Osteocyte (in vitro differentiated cells): ENCODE measurements at regions not wholly inside any gene's neighbourhood (a gene's known extent, or its start where the extent isn't known, plus 50 kb on each side); places are given as distances from the start of the nearest gene placed in this dataset.
A peak's percentile ranks its signal among the peaks of the same experiment; 100 is the strongest.

ENCODE experiments used
- DNase-seq: peaks from one replicate; pipeline ENCODE4 v3.0.0; 2021; ENCODE audit warnings: mixed read lengths; ENCODE audit not compliant: unreplicated experiment; ENCODE audit errors: extremely low spot score
- H3K27ac Mint-ChIP-seq: one replicate; pipeline ENCODE4 v1.8.0; 2021; ENCODE audit warnings: mild to moderate bottlenecking, mixed read lengths; ENCODE audit not compliant: unreplicated experiment
- H3K27me3 Mint-ChIP-seq: one replicate; pipeline ENCODE4 v1.8.0; 2021; ENCODE audit warnings: mixed read lengths; ENCODE audit not compliant: unreplicated experiment
- H3K36me3 Mint-ChIP-seq: one replicate; pipeline ENCODE4 v1.8.0; 2021; ENCODE audit warnings: mixed read lengths; ENCODE audit not compliant: unreplicated experiment
- H3K4me1 Mint-ChIP-seq: one replicate; pipeline ENCODE4 v1.8.0; 2021; ENCODE audit warnings: mixed read lengths; ENCODE audit not compliant: unreplicated experiment
- H3K4me3 Mint-ChIP-seq: one replicate; pipeline ENCODE4 v1.8.0; 2021; ENCODE audit warnings: mild to moderate bottlenecking, moderate library complexity, mixed read lengths; ENCODE audit not compliant: unreplicated experiment
- H3K9me3 Mint-ChIP-seq: one replicate; pipeline ENCODE4 v1.8.0; 2021; ENCODE audit warnings: mixed read lengths; ENCODE audit not compliant: unreplicated experiment
- CTCF ChIP-seq: fragments of 200-600 bp; sonication (generic); IDR thresholded peaks from 2 replicates; pipeline ENCODE4 v1.5.0; 2021; ENCODE audit warnings: antibody characterized with exemption, mild to moderate bottlenecking, moderate library complexity

GRCh38 chr1:55416164-55416842 is 201.1 kb upstream of the USP24 start:
- no peak for TF ChIP-seq CTCF
- Mint-ChIP-seq H3K36me3 (peaks cover 6% of the 10 kb centered on the region), H3K4me1 (peaks cover 29% of the 10 kb centered on the region), H3K9me3 (peaks cover 23% of the 10 kb centered on the region), H3K27ac (no peak overlapping the region), H3K4me3 (no peak overlapping the region), H3K27me3 (no peaks in the 10 kb centered on the region)
- DNase-seq, result no peak

GRCh38 chr1:55413286-55413685 is 198.1 kb upstream of the USP24 start:
- peak overlapping the region; percentile 33 for H3K27ac Mint-ChIP-seq
- no peaks in the 10 kb centered on the region for H3K27me3 Mint-ChIP-seq
- DNase-seq, result no peak
- peaks cover 6% of the 10 kb centered on the region for H3K36me3 Mint-ChIP-seq
- TF ChIP-seq CTCF, result no peak
- H3K4me3 Mint-ChIP-seq, result no peak overlapping the region
- peaks cover 23% of the 10 kb centered on the region for H3K9me3 Mint-ChIP-seq
- peaks cover 12% of the 10 kb centered on the region for H3K4me1 Mint-ChIP-seq

- peaks cover 6% of the 10 kb centered on the region for H3K36me3 Mint-ChIP-seq
- DNase-seq, result no peak
- H3K27ac Mint-ChIP-seq, result no peak overlapping the region
- TF ChIP-seq CTCF, result no peak
- H3K4me3 Mint-ChIP-seq, result no peak overlapping the region
- H3K9me3 Mint-ChIP-seq, result peaks cover 23% of the 10 kb centered on the region
- no peaks in the 10 kb centered on the region for H3K27me3 Mint-ChIP-seq
- peaks cover 12% of the 10 kb centered on the region for H3K4me1 Mint-ChIP-seq
These were observed 196.9 kb upstream of the USP24 start for GRCh38 chr1:55412060-55412459.

GRCh38 chr1:55402671-55403464 is 187.7 kb upstream of the USP24 start:
- no peak overlapping the region for H3K4me3 Mint-ChIP-seq
- H3K27ac Mint-ChIP-seq, result no peak overlapping the region
- DNase-seq, result no peak
- H3K4me1 Mint-ChIP-seq, result peaks cover 32% of the 10 kb centered on the region
- H3K9me3 Mint-ChIP-seq, result no peaks in the 10 kb centered on the region
- no peaks in the 10 kb centered on the region for H3K27me3 Mint-ChIP-seq
- H3K36me3 Mint-ChIP-seq, result no peaks in the 10 kb centered on the region
- no peak for TF ChIP-seq CTCF

- H3K27me3 Mint-ChIP-seq, result no peaks in the 10 kb centered on the region
- no peaks in the 10 kb centered on the region for H3K36me3 Mint-ChIP-seq
- H3K27ac Mint-ChIP-seq, result no peak overlapping the region
- DNase-seq, result no peak
- no peaks in the 10 kb centered on the region for H3K9me3 Mint-ChIP-seq
- H3K4me1 Mint-ChIP-seq, result peaks cover 32% of the 10 kb centered on the region
- no peak overlapping the region for H3K4me3 Mint-ChIP-seq
- no peak for TF ChIP-seq CTCF
These were observed 187.0 kb upstream of the USP24 start for GRCh38 chr1:55402142-55402541.
